Activated CD8-positive, alpha-beta T cell treated with anti-CD3 and anti-CD28 coated beads for 36 hours (primary cell): ENCODE measurements at regions not wholly inside any gene's neighbourhood (a gene's known extent, or its start where the extent isn't known, plus 50 kb on each side); places are given as distances from the start of the nearest gene placed in this dataset.

Experiments
- ATAC-seq: fragments of 200-7000 bp; cut with Tn5 transposase; one replicate; pipeline ENCODE4 v1.10.0; 2021; ENCODE audit warnings: mild to moderate bottlenecking, moderate library complexity
- CTCF ChIA-PET: fragments of 350-600 bp; sonication (Branson Sonifier 250); formaldehyde crosslinking; loops from one replicate; lab custom pipeline; 2021; ENCODE audit warnings: antibody characterized with exemption; lab: Charles Lee
- POLR2A ChIA-PET: fragments of 350-600 bp; sonication (Branson Sonifier 250); formaldehyde crosslinking; loops from one replicate; lab custom pipeline; 2021; ENCODE audit warnings: antibody characterized with exemption; lab: Charles Lee
- DNase-seq: peaks from one replicate; pipeline ENCODE4 v3.0.0-alpha.2; 2020
- H3K27ac Mint-ChIP-seq: one replicate; pipeline ENCODE4 v1.8.0; 2021; ENCODE audit warnings: mild to moderate bottlenecking, mixed read lengths
- H3K27me3 Mint-ChIP-seq: one replicate; pipeline ENCODE4 v1.8.0; 2021; ENCODE audit warnings: mixed read lengths
- H3K36me3 Mint-ChIP-seq: one replicate; pipeline ENCODE4 v1.8.0; 2021; ENCODE audit warnings: low read depth, mixed read lengths
- H3K4me1 Mint-ChIP-seq: one replicate; pipeline ENCODE4 v1.8.0; 2021; ENCODE audit warnings: low read depth, mixed read lengths
- H3K4me3 Mint-ChIP-seq: one replicate; pipeline ENCODE4 v1.8.0; 2021; ENCODE audit warnings: mild to moderate bottlenecking, moderate library complexity, mixed read lengths
- H3K9me3 Mint-ChIP-seq: one replicate; pipeline ENCODE4 v1.8.0; 2021; ENCODE audit warnings: mixed read lengths
- CTCF ChIP-seq: fragments of 200-600 bp; IDR thresholded peaks from one replicate; pipeline ENCODE4 v1.8.0; 2022; ENCODE audit warnings: antibody characterized with exemption, mild to moderate bottlenecking
- intact Hi-C: fragments of 100-400 bp; cut with micrococcal nuclease; formaldehyde crosslinking; loops from one replicate; pipeline ENCODE4 v1.10.0; 2022

GRCh38 chr5:111655169-111655924, 101.6 kb downstream of the NREP start:
- ATAC-seq: no peak
- Mint-ChIP-seq H3K27me3 (no peaks in the 10 kb centered on the region), H3K27ac (no peak overlapping the region), H3K36me3 (no peaks in the 10 kb centered on the region), H3K9me3 (peaks cover 5% of the 10 kb centered on the region), H3K4me1 (no peaks in the 10 kb centered on the region), H3K4me3 (no peak overlapping the region)
- ChIA-PET CTCF (no interaction called here), POLR2A (interaction anchor here (0.6 to 0.7 kb wide), 2 partner anchors 727 to 1819 kb away, joined by 3 read pairs; no protein-coding TSS in a partner anchor)
- TF ChIP-seq CTCF: no peak
- intact Hi-C loops: no loop called here
- no peak for DNase-seq

- H3K4me3 Mint-ChIP-seq: no peak overlapping the region
- no peak for TF ChIP-seq CTCF
- intact Hi-C loops: no loop called here
- no peaks in the 10 kb centered on the region for H3K4me1 Mint-ChIP-seq
- POLR2A ChIA-PET: no interaction called here
- no peaks in the 10 kb centered on the region for H3K36me3 Mint-ChIP-seq
- no peaks in the 10 kb centered on the region for H3K27me3 Mint-ChIP-seq
- ATAC-seq (no peak), DNase-seq (no peak)
- CTCF ChIA-PET: no interaction called here
- H3K9me3 Mint-ChIP-seq: no peaks in the 10 kb centered on the region
- no peak overlapping the region for H3K27ac Mint-ChIP-seq
Observed at GRCh38 chr5:111653408-111653807, 103.6 kb downstream of the NREP start.

- H3K27me3 Mint-ChIP-seq: peaks cover 1% of the 10 kb centered on the region
- no peaks in the 10 kb centered on the region for H3K4me1 Mint-ChIP-seq
- ATAC-seq (no peak), DNase-seq (no peak)
- no peaks in the 10 kb centered on the region for H3K36me3 Mint-ChIP-seq
- intact Hi-C loops: no loop called here
- H3K4me3 Mint-ChIP-seq: no peak overlapping the region
- ChIA-PET POLR2A (no interaction called here), CTCF (no interaction called here)
- H3K27ac Mint-ChIP-seq: no peak overlapping the region
- TF ChIP-seq CTCF: no peak
- H3K9me3 Mint-ChIP-seq: no peaks in the 10 kb centered on the region
Observed at GRCh38 chr5:111649516-111649915, 107.5 kb downstream of the NREP start.

- no peak for ATAC-seq
- H3K9me3 Mint-ChIP-seq: peaks cover 2% of the 10 kb centered on the region
- peaks cover 3% of the 10 kb centered on the region for H3K27me3 Mint-ChIP-seq
- no peaks in the 10 kb centered on the region for H3K4me1 Mint-ChIP-seq
- H3K36me3 Mint-ChIP-seq: no peaks in the 10 kb centered on the region
- POLR2A ChIA-PET: interaction anchor here (0.6 kb wide), 1 partner anchor 714 kb away, joined by 3 read pairs; no protein-coding TSS in a partner anchor
- CTCF ChIA-PET: no interaction called here
- DNase-seq: no peak
- H3K4me3 Mint-ChIP-seq: no peak overlapping the region
- intact Hi-C loops: no loop called here
- no peak for TF ChIP-seq CTCF
- H3K27ac Mint-ChIP-seq: no peak overlapping the region
Observed at GRCh38 chr5:111645303-111645838, 111.6 kb downstream of the NREP start.

GRCh38 chr5:111643499-111643898, 113.5 kb downstream of the NREP start:
- POLR2A ChIA-PET: no interaction called here
- H3K9me3 Mint-ChIP-seq: peaks cover 14% of the 10 kb centered on the region
- no peak for TF ChIP-seq CTCF
- ATAC-seq (no peak), DNase-seq (no peak)
- CTCF ChIA-PET: no interaction called here
- no peaks in the 10 kb centered on the region for H3K4me1 Mint-ChIP-seq
- intact Hi-C loops: no loop called here
- H3K27ac Mint-ChIP-seq: no peak overlapping the region
- peaks cover 4% of the 10 kb centered on the region for H3K36me3 Mint-ChIP-seq
- H3K27me3 Mint-ChIP-seq: peaks cover 3% of the 10 kb centered on the region
- no peak overlapping the region for H3K4me3 Mint-ChIP-seq
